A549 (cell line): ENCODE measurements at regions not wholly inside any gene's neighbourhood (a gene's known extent, or its start where the extent isn't known, plus 50 kb on each side); places are given as distances from the start of the nearest gene placed in this dataset.

Source experiments
- JUN ChIP-seq, 2 experiments: fragments of >200 bp; sonication (Bioruptor Twin); formaldehyde crosslinking; IDR thresholded peaks; 2 replicates in 1 of 2; 3 replicates in 1 of 2; pipeline ENCODE4 v1.6.1; 2016 to 2017
- MYC ChIP-seq: IDR thresholded peaks from 2 replicates; pipeline ENCODE4 v1.6.1; 2012; ENCODE audit warnings: mild to moderate bottlenecking, inconsistent platforms, low read length, improper control_type of control experiment, borderline replicate concordance
- NFE2L2 ChIP-seq: fragments of 150-350 bp; conservative IDR thresholded peaks from 2 replicates; pipeline ENCODE4 v1.6.1; 2014; ENCODE audit warnings: low read length
- TF ChIP-seq, protein P1 (sequence below): fragments of 250-450 bp; sonication (Bioruptor Pico); IDR thresholded peaks from 2 replicates; pipeline ENCODE4 v1.5.0; 2020; ENCODE audit warnings: low read depth, mild to moderate bottlenecking, moderate library complexity

DNA sequence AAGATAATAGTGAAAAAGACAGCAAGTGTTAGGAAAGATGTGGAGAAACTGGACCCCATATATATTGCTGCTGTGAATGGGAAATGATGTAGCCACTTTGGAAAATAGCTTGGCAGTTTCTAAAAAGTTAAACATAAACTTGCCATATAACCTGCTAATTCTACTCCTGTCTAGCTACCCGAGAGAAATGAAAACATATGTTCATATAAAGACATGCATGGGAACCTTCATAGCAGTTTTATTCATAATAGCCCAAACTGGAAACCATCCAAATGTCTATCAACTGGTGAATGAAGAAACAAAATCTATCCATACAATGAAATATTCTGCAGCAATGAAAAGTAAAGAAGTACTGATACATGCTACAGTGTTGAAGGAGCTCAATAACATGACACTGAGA, 50.4 kb upstream of the NABP1 start (continued):
- no peak for TF ChIP-seq NFE2L2
- TF ChIP-seq MYC, result no peak
- TF ChIP-seq, protein P1, sequence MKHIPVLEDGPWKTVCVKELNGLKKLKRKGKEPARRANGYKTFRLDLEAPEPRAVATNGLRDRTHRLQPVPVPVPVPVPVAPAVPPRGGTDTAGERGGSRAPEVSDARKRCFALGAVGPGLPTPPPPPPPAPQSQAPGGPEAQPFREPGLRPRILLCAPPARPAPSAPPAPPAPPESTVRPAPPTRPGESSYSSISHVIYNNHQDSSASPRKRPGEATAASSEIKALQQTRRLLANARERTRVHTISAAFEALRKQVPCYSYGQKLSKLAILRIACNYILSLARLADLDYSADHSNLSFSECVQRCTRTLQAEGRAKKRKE (CRISPR knock-in tag), result no peak
- no peak for TF ChIP-seq JUN (IDR thresholded peaks at IDR 0.05)
